Keratinocyte (primary cell): ENCODE measurements at regions not wholly inside any gene's neighbourhood (a gene's known extent, or its start where the extent isn't known, plus 50 kb on each side); places are given as distances from the start of the nearest gene placed in this dataset.

Experiments used
- DNase-seq: peaks from one replicate; pipeline ENCODE4 v3.0.0-alpha.2; 2011; ENCODE audit warnings: low read depth, missing footprints, low spot score
- FAIRE-seq: peaks from 2 replicates; lab custom pipeline; 2011; peaks lifted over from hg19 to GRCh38; lab: Jason Lieb, UNC
- H2AFZ ChIP-seq: 2 replicates; pipeline ENCODE4 v1.6.0; 2012; ENCODE audit warnings: low read length, control low read depth, inconsistent platforms; ENCODE audit not compliant: control insufficient read depth
- H3K27ac ChIP-seq: 2 replicates; pipeline ENCODE4 v1.5.1; 2011; ENCODE audit warnings: low read length; ENCODE audit not compliant: control insufficient read depth, insufficient read depth
- H3K27me3 ChIP-seq: 3 replicates; pipeline ENCODE4 v1.6.0; 2011; ENCODE audit warnings: low read length; ENCODE audit not compliant: control insufficient read depth, insufficient read depth; ENCODE audit errors: extremely low read depth
- H3K36me3 ChIP-seq, 2 experiments: 2 replicates in 1 of 2; 3 replicates in 1 of 2; pipeline ENCODE4 v1.5.1; 2011; ENCODE audit warnings: low read length in 2 of 2, mild to moderate bottlenecking in 1 of 2; ENCODE audit not compliant: control insufficient read depth in 2 of 2, insufficient read depth in 2 of 2; ENCODE audit errors: extremely low read depth in 1 of 2
- H3K4me1 ChIP-seq: 3 replicates; pipeline ENCODE4 v1.5.1; 2011; ENCODE audit warnings: low read length; ENCODE audit not compliant: control insufficient read depth, insufficient read depth; ENCODE audit errors: extremely low read depth
- H3K4me2 ChIP-seq: 3 replicates; pipeline ENCODE4 v1.6.0; 2011; ENCODE audit warnings: low read depth, low read length; ENCODE audit not compliant: control insufficient read depth, insufficient read depth; ENCODE audit errors: extremely low read depth
- H3K4me3 ChIP-seq, 3 experiments: fragments of 200-600 bp in 1 of 3; sonication (generic) in 1 of 3; 2 replicates in 2 of 3; 3 replicates in 1 of 3; pipeline ENCODE4 v1.5.1; 2011 to 2016; ENCODE audit warnings: low read length in 3 of 3, mild to moderate bottlenecking in 3 of 3, control low read depth in 2 of 3, inconsistent platforms in 1 of 3, low read depth in 1 of 3, mixed read lengths in 1 of 3, mixed run types in 1 of 3, moderate library complexity in 1 of 3; ENCODE audit not compliant: control insufficient read depth in 2 of 3, insufficient read depth in 2 of 3; ENCODE audit errors: extremely low read depth in 1 of 3
- H3K79me2 ChIP-seq: 2 replicates; pipeline ENCODE4 v1.6.0; 2012; ENCODE audit warnings: low read length; ENCODE audit not compliant: control insufficient read depth, insufficient read depth
- H3K9ac ChIP-seq: 3 replicates; pipeline ENCODE4 v1.6.0; 2011; ENCODE audit warnings: low read length; ENCODE audit not compliant: control insufficient read depth, insufficient read depth; ENCODE audit errors: extremely low read depth
- H3K9me1 ChIP-seq: 3 replicates; pipeline ENCODE4 v1.6.0; 2011; ENCODE audit warnings: low read length; ENCODE audit not compliant: control insufficient read depth, insufficient read depth; ENCODE audit errors: extremely low read depth
- H3K9me3 ChIP-seq: 2 replicates; pipeline ENCODE4 v1.5.1; 2012; ENCODE audit warnings: low read depth, low read length; ENCODE audit not compliant: control insufficient read depth
- H4K20me1 ChIP-seq: 3 replicates; pipeline ENCODE4 v1.6.0; 2011; ENCODE audit warnings: low read length; ENCODE audit not compliant: control insufficient read depth, insufficient read depth; ENCODE audit errors: extremely low read depth
- EZH2 ChIP-seq: IDR thresholded peaks from one replicate; pipeline ENCODE4 v1.6.1; 2012; ENCODE audit warnings: inconsistent platforms, mild to moderate bottlenecking, low read length, moderate library complexity
- dilution Hi-C: fragments of 300-500 bp; cut with MboI; formaldehyde crosslinking; loops from one replicate; pipeline ENCODE4 v1.7.0; 2020; ENCODE audit warnings: low sequenced_read_pairs; ENCODE audit not compliant: extremely low pct_ligation_motif_present
- TF ChIP-seq, protein P1 (sequence below), 3 experiments: IDR thresholded peaks in 1 of 3; conservative IDR thresholded peaks in 1 of 3; optimal IDR thresholded peaks in 1 of 3; 2 replicates in 2 of 3; 3 replicates in 1 of 3; pipeline versions ENCODE3 to v1.5.1; 2011; ENCODE audit warnings: low read length in 3 of 3, mild to moderate bottlenecking in 3 of 3, moderate library complexity in 2 of 3, control low read depth in 1 of 3, inconsistent platforms in 1 of 3; ENCODE audit not compliant: insufficient read depth in 2 of 3; ENCODE audit errors: extremely low read depth in 1 of 3

DNA sequence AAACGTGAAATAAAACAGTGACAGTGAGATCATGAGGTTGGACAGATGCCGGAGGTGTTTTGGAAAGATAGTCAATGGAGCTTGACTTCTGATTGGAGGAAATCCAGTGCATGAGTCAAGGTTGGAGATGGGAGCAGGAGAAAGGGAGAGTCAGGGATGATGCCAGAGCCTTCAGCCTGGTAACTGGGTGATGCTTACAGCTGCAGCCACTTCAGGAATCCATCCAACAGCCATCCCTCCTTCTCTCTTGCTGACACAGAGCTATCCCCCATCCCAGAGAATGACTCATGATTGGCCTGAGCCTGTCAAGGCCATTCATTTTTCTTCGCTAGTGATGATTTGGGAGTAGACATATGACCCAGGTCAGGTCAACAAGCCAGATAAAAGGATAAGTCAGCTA, 112.8 kb downstream of the SAMD5 start:
- TF ChIP-seq, protein P1, sequence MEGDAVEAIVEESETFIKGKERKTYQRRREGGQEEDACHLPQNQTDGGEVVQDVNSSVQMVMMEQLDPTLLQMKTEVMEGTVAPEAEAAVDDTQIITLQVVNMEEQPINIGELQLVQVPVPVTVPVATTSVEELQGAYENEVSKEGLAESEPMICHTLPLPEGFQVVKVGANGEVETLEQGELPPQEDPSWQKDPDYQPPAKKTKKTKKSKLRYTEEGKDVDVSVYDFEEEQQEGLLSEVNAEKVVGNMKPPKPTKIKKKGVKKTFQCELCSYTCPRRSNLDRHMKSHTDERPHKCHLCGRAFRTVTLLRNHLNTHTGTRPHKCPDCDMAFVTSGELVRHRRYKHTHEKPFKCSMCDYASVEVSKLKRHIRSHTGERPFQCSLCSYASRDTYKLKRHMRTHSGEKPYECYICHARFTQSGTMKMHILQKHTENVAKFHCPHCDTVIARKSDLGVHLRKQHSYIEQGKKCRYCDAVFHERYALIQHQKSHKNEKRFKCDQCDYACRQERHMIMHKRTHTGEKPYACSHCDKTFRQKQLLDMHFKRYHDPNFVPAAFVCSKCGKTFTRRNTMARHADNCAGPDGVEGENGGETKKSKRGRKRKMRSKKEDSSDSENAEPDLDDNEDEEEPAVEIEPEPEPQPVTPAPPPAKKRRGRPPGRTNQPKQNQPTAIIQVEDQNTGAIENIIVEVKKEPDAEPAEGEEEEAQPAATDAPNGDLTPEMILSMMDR (optimal IDR thresholded peaks at IDR 0.05 in 1 of 3, IDR thresholded peaks at IDR 0.05 in 1 of 3, conservative IDR thresholded peaks at IDR 0.05 in 1 of 3; ENCODE audit: extremely low read depth in 1 of 3, insufficient read depth in 2 of 3, low read length in 3 of 3), result no peak
- TF ChIP-seq EZH2, result no peak
- H3K27me3 ChIP-seq, result no peaks in the 10 kb centered on the region
- no peak overlapping the region for H3K27ac ChIP-seq
- H3K9me1 ChIP-seq, result no peaks in the 10 kb centered on the region
- DNase-seq (no peak), FAIRE-seq (no peak)
- no peak overlapping the region for H2AFZ ChIP-seq
- no peaks in the 10 kb centered on the region for H3K79me2 ChIP-seq
- no peak overlapping the region for H3K4me2 ChIP-seq
- dilution Hi-C loops, result no loop called here
- H4K20me1 ChIP-seq, result no peaks in the 10 kb centered on the region
- no peaks in the 10 kb centered on the region for H3K36me3 ChIP-seq
- H3K4me1 ChIP-seq, result no peaks in the 10 kb centered on the region
- no peaks in the 10 kb centered on the region for H3K9me3 ChIP-seq
- no peak overlapping the region for H3K4me3 ChIP-seq
- H3K9ac ChIP-seq, result no peak overlapping the region

DNA sequence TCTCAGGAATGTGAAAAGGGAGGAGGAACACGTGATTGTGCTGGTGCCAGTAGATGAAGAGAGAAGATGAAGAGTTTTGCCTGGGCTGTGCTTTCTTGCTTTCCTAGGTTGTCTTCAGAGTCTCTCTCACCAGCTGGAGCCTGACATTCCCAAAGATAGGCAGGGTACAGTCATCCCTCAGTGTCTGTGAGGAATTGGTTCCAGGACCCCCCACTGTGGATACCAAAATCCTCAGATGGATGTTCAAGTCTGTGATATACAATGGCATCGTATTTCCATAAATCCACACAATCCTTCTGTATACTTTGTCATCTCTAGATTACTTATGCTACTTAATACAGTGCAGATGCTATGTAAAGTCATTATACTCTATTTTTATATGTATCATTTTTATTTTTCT, 113.5 kb downstream of the SAMD5 start:
- H4K20me1 ChIP-seq, result no peaks in the 10 kb centered on the region
- no peak overlapping the region for H2AFZ ChIP-seq
- no peak overlapping the region for H3K4me2 ChIP-seq
- no peak overlapping the region for H3K4me3 ChIP-seq
- DNase-seq (no peak), FAIRE-seq (no peak)
- no peaks in the 10 kb centered on the region for H3K9me3 ChIP-seq
- TF ChIP-seq, protein P1 (optimal IDR thresholded peaks at IDR 0.05 in 1 of 3, IDR thresholded peaks at IDR 0.05 in 1 of 3, conservative IDR thresholded peaks at IDR 0.05 in 1 of 3; ENCODE audit: extremely low read depth in 1 of 3, insufficient read depth in 2 of 3, low read length in 3 of 3), result no peak
- no peak for TF ChIP-seq EZH2
- no peak overlapping the region for H3K27ac ChIP-seq
- dilution Hi-C loops, result no loop called here
- no peak overlapping the region for H3K9ac ChIP-seq
- H3K36me3 ChIP-seq, result no peaks in the 10 kb centered on the region
- no peaks in the 10 kb centered on the region for H3K4me1 ChIP-seq
- no peaks in the 10 kb centered on the region for H3K9me1 ChIP-seq
- H3K27me3 ChIP-seq, result no peaks in the 10 kb centered on the region
- no peaks in the 10 kb centered on the region for H3K79me2 ChIP-seq
